CD14-positive monocyte (primary cell): ENCODE measurements at regions not wholly inside any gene's neighbourhood (a gene's known extent, or its start where the extent isn't known, plus 50 kb on each side); places are given as distances from the start of the nearest gene placed in this dataset.

Source experiments
- DNase-seq, 3 donors: peaks; one replicate each; pipeline ENCODE4 v3.0.0-alpha.2; 2011 to 2022
- H2AFZ ChIP-seq: 2 replicates; pipeline ENCODE4 v1.6.0; 2012; ENCODE audit warnings: mild to moderate bottlenecking, low read depth, low read length, inconsistent platforms; ENCODE audit not compliant: insufficient read depth, poor library complexity, severe bottlenecking
- H3K27ac ChIP-seq, 2 donors: 1 replicate in 1 of 2; 2 replicates in 1 of 2; pipeline ENCODE4 v1.5.1; 2012 to 2013; ENCODE audit warnings: low read length in 2 of 2, control low read depth in 1 of 2, inconsistent platforms in 1 of 2, low read depth in 1 of 2, mild to moderate bottlenecking in 1 of 2
- H3K27me3 ChIP-seq, 2 donors: one replicate each; pipeline versions ENCODE4 v1.6.0 to v1.6.1; 2011 to 2013; ENCODE audit warnings: low read length in 2 of 2; ENCODE audit not compliant: control insufficient read depth in 2 of 2, insufficient read depth in 2 of 2
- H3K36me3 ChIP-seq, 2 donors: replicated peaks in 1 of 2; 1 replicate in 1 of 2; 2 replicates in 1 of 2; pipeline versions ENCODE4 v1.5.1 to v1.6.1; 2012 to 2013; ENCODE audit warnings: low read length in 2 of 2, control low read depth in 1 of 2, inconsistent platforms in 1 of 2, mild to moderate bottlenecking in 1 of 2; ENCODE audit not compliant: insufficient read depth in 2 of 2, control insufficient read depth in 1 of 2
- H3K4me1 ChIP-seq, 2 donors: 1 replicate in 1 of 2; 2 replicates in 1 of 2; pipeline versions ENCODE4 v1.5.1 to v1.6.1; 2012 to 2013; ENCODE audit warnings: low read length in 2 of 2, control low read depth in 1 of 2, inconsistent platforms in 1 of 2, mild to moderate bottlenecking in 1 of 2, moderate library complexity in 1 of 2; ENCODE audit not compliant: insufficient read depth in 2 of 2, control insufficient read depth in 1 of 2
- H3K4me2 ChIP-seq: replicated peaks from 2 replicates; pipeline ENCODE3; 2012; ENCODE audit warnings: low read length, moderate library complexity, mild to moderate bottlenecking; ENCODE audit not compliant: poor library complexity, severe bottlenecking; ENCODE audit errors: extremely low read depth
- H3K4me3 ChIP-seq, 3 experiments: fragments of 200-600 bp in 1 of 3; sonication (generic) in 1 of 3; replicated peaks in 1 of 3; 1 replicate in 2 of 3; 2 replicates in 1 of 3; pipeline ENCODE4 v1.5.1; 2011 to 2013; ENCODE audit warnings: low read length in 3 of 3, mild to moderate bottlenecking in 3 of 3, control low read depth in 2 of 3, low read depth in 2 of 3, inconsistent platforms in 1 of 3, moderate library complexity in 1 of 3
- H3K79me2 ChIP-seq: 2 replicates; pipeline ENCODE4 v1.6.0; 2012; ENCODE audit warnings: mild to moderate bottlenecking, control low read depth, inconsistent platforms, low read length, moderate library complexity; ENCODE audit not compliant: insufficient read depth
- H3K9ac ChIP-seq: 2 replicates; pipeline ENCODE4 v1.6.0; 2017; ENCODE audit warnings: low read length, mild to moderate bottlenecking; ENCODE audit not compliant: insufficient read depth, poor library complexity, severe bottlenecking
- H3K9me3 ChIP-seq, 2 donors: replicated peaks in 1 of 2; 1 replicate in 1 of 2; 2 replicates in 1 of 2; pipeline versions ENCODE4 v1.5.1 to v1.6.1; 2012 to 2013; ENCODE audit warnings: low read length in 2 of 2, control low read depth in 1 of 2; ENCODE audit not compliant: control insufficient read depth in 1 of 2, insufficient read depth in 1 of 2
- H4K20me1 ChIP-seq: 2 replicates; pipeline ENCODE4 v1.6.0; 2012; ENCODE audit warnings: mild to moderate bottlenecking, low read length, control low read depth, moderate library complexity; ENCODE audit not compliant: insufficient read depth
- H3K27ac Mint-ChIP-seq, 7 donors: one replicate each; pipeline ENCODE4 v1.8.0; 2020; ENCODE audit warnings: mild to moderate bottlenecking in 7 of 7, mixed read lengths in 7 of 7, moderate library complexity in 6 of 7, inconsistent platforms in 2 of 7
- H3K27me3 Mint-ChIP-seq, 3 donors: one replicate each; pipeline ENCODE4 v1.8.0; 2021 to 2022; ENCODE audit warnings: low read depth in 3 of 3, mild to moderate bottlenecking in 3 of 3, mixed read lengths in 3 of 3, moderate library complexity in 3 of 3, inconsistent platforms in 1 of 3
- H3K36me3 Mint-ChIP-seq, 2 donors: one replicate each; pipeline ENCODE4 v1.8.0; 2020; ENCODE audit warnings: mixed read lengths in 2 of 2, inconsistent platforms in 1 of 2, mild to moderate bottlenecking in 1 of 2
- H3K4me1 Mint-ChIP-seq: one replicate; pipeline ENCODE4 v1.8.0; 2020; ENCODE audit warnings: mild to moderate bottlenecking, mixed read lengths
- H3K4me3 Mint-ChIP-seq, 2 donors: one replicate each; pipeline ENCODE4 v1.8.0; 2020; ENCODE audit warnings: mild to moderate bottlenecking in 2 of 2, mixed read lengths in 2 of 2, moderate library complexity in 1 of 2
- H3K9me3 Mint-ChIP-seq, 7 donors: one replicate each; pipeline ENCODE4 v1.8.0; 2020 to 2022; ENCODE audit warnings: mixed read lengths in 7 of 7, mild to moderate bottlenecking in 6 of 7, moderate library complexity in 6 of 7, inconsistent platforms in 2 of 7
- WGBS: methylation state at CpG from one replicate; pipeline ENCODE4 v1.1.5; 2013; ENCODE audit warnings: missing lambda C conversion rate; ENCODE audit not compliant: insufficient coverage; 5-methylcytosine and 5-hydroxymethylcytosine counted together
- intact Hi-C, 2 donors: fragments of 100-400 bp; cut with micrococcal nuclease; formaldehyde crosslinking; loops; one replicate each; pipeline versions ENCODE4 v1.15.0 to v1.15.1; 2023
- TF ChIP-seq, protein P1 (sequence below): fragments of 200-600 bp; IDR thresholded peaks from one replicate; pipeline ENCODE4 v1.8.0; 2022; ENCODE audit warnings: antibody characterized with exemption, mild to moderate bottlenecking

- Mint-ChIP-seq H3K4me3 (no peak overlapping the region), H3K4me1 (no peaks in the 10 kb centered on the region), H3K27me3 (peaks cover 0 to 2% (median 2%) of the 10 kb centered on the region in 3 donors), H3K36me3 (no peaks in the 10 kb centered on the region), H3K27ac (no peak overlapping the region), H3K9me3 (peaks cover 0 to 1% (median 0%) of the 10 kb centered on the region in 7 donors)
- intact Hi-C loops: no loop called here
- Histone ChIP-seq H3K27me3 (no peaks in the 10 kb centered on the region), H3K4me3 (no peak overlapping the region), H3K4me1 (no peaks in the 10 kb centered on the region), H2AFZ (no peak overlapping the region), H3K4me2 (no peak overlapping the region), H4K20me1 (no peaks in the 10 kb centered on the region), H3K9me3 (no peaks in the 10 kb centered on the region), H3K27ac (no peak overlapping the region), H3K9ac (no peak overlapping the region), H3K79me2 (no peaks in the 10 kb centered on the region), H3K36me3 (no peaks in the 10 kb centered on the region)
- DNase-seq: no peak
- WGBS: 97% methylated on average over 4 of the region's 6 CpGs
- TF ChIP-seq, protein P1, sequence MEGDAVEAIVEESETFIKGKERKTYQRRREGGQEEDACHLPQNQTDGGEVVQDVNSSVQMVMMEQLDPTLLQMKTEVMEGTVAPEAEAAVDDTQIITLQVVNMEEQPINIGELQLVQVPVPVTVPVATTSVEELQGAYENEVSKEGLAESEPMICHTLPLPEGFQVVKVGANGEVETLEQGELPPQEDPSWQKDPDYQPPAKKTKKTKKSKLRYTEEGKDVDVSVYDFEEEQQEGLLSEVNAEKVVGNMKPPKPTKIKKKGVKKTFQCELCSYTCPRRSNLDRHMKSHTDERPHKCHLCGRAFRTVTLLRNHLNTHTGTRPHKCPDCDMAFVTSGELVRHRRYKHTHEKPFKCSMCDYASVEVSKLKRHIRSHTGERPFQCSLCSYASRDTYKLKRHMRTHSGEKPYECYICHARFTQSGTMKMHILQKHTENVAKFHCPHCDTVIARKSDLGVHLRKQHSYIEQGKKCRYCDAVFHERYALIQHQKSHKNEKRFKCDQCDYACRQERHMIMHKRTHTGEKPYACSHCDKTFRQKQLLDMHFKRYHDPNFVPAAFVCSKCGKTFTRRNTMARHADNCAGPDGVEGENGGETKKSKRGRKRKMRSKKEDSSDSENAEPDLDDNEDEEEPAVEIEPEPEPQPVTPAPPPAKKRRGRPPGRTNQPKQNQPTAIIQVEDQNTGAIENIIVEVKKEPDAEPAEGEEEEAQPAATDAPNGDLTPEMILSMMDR: no peak
These were observed 474.1 kb downstream of the PDGFC start for GRCh38 chr4:156497486-156497885.

DNA sequence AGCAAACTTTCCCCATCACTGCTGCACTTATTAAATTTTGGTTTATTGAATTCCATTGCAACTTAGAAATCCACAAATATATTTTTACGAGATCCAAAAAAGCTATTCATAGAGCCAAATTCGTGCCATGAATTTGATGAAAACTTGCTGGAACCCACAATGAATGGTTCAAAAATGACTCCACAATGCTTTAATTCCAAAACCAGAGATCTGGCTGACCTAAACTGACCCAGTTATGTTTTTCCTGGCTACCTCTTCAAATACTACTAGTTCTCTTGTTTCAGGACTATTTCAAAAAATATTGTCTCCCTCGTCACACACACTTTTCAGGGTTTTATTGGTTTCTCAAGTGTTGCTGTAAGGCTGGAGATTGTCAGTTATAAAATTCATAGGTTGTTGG, 474.8 kb downstream of the PDGFC start:
- Histone ChIP-seq H3K9me3 (no peaks in the 10 kb centered on the region), H2AFZ (no peak overlapping the region), H3K27ac (no peak overlapping the region), H3K4me2 (no peak overlapping the region), H3K36me3 (no peaks in the 10 kb centered on the region), H3K27me3 (no peaks in the 10 kb centered on the region), H3K79me2 (no peaks in the 10 kb centered on the region), H3K4me3 (no peak overlapping the region), H3K9ac (no peak overlapping the region), H3K4me1 (no peaks in the 10 kb centered on the region), H4K20me1 (no peaks in the 10 kb centered on the region)
- no peaks in the 10 kb centered on the region for H3K36me3 Mint-ChIP-seq
- H3K27me3 Mint-ChIP-seq: peaks cover 0 to 2% (median 2%) of the 10 kb centered on the region in 3 donors
- no peaks in the 10 kb centered on the region for H3K4me1 Mint-ChIP-seq
- H3K9me3 Mint-ChIP-seq: peaks cover 0 to 2% (median 0%) of the 10 kb centered on the region in 7 donors
- no peak overlapping the region for H3K4me3 Mint-ChIP-seq
- TF ChIP-seq, protein P1: no peak
- 100% methylated on average over 1 of the region's 3 CpGs for WGBS
- DNase-seq: no peak
- H3K27ac Mint-ChIP-seq: no peak overlapping the region
- intact Hi-C loops: no loop called here
